ENCODE measurements at regions not wholly inside any gene's neighbourhood (a gene's known extent, or its start where the extent isn't known, plus 50 kb on each side); places are given as distances from the start of the nearest gene placed in this dataset.

DNA sequence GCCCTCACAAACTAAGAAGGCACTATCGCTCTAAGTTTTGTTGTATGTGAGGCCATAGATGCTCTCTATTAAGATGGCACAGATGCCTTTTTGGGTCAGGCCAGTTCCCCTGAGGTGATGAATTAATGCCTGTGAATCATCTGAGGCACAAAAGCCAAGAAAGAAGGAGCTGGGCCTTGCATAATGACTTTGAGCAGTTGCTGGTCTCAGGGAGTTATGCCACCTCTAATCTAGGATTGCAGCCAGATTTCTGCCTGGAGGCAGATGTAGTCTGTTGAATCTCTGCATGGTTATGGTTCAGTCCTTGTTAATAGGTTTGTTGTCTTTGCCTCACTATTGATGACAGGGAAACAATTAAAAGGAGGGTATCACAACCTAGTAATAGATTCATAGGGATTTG is 168.1 kb upstream of the CHRM3 start:
- peak; percentile 38 for DNase-seq (ENCODE audit: low read depth)

GRCh38 chr1:239212811-239213220 is 173.6 kb upstream of the CHRM3 start:
- no peak for DNase-seq (ENCODE audit: low read depth)

GRCh38 chr1:239209591-239209990 is 176.8 kb upstream of the CHRM3 start:
- no peak for DNase-seq (ENCODE audit: low read depth)

DNA sequence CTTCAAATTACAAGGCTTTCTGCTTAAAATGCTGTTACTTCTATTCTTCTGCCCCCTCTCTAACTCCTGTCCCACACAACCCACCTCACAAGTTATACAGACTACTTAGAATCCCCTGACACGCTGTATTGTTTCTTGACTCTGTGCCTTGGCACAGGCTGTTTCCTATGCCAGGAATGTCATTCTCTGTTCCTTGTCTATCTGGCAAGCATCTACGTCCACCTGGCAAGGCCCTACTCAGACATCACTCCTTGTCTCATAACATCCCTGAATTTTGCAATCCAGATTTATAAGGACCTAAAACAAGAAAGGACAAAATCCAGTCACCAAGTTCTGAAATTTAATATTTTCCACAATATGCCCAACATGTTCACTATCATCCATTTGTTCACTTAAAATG is 182.0 kb upstream of the CHRM3 start:
- DNase-seq (ENCODE audit: low read depth): no peak

DNA sequence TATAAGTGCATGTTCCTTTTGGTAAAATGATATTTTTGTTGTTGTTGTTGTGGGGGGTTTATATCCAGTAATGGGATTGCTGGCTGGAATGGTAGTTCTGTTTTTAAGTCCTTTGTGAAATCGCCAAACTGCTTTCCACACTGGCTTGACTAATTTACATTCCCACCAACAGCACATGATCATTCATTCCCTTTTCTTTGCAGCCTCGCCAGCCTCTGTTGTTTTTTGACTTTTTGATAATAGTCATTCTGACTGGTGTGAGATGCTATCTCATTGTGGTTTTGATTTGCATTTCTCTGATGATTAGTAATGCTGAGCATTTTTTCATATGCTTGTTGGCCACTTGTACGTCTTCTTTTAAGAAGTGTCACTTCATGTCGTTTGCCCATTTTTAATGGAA is 188.5 kb upstream of the CHRM3 start:
- DNase-seq (ENCODE audit: low read depth): peak; percentile 39

DNA sequence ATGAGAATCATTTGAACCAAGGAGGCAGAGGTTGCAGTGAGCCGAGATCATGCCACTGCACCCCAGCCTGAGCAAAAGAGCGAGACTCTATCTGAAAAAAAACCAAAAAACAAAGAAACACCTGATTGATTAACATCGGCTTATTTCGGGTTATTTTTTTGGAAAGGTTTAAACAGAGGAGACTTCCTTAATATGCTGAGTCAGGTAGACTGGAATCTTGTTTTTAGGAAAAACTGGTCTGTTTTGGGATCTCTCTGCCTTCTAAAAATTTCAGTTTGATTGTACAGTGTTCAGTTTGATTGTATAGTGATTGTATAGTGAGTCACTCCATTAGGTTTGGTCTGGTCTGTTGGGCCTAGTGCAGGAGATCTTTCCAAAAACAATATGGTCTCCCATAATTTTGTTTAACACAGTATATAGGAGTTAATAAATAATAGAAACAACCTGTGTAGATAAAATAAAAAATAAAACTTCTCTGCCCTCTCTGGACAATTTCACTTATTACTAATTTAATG is 196.3 kb upstream of the CHRM3 start:
- DNase-seq (ENCODE audit: low read depth): no peak

GRCh38 chr1:239186487-239186886 is 199.9 kb upstream of the CHRM3 start:
- DNase-seq (ENCODE audit: low read depth): no peak

DNA sequence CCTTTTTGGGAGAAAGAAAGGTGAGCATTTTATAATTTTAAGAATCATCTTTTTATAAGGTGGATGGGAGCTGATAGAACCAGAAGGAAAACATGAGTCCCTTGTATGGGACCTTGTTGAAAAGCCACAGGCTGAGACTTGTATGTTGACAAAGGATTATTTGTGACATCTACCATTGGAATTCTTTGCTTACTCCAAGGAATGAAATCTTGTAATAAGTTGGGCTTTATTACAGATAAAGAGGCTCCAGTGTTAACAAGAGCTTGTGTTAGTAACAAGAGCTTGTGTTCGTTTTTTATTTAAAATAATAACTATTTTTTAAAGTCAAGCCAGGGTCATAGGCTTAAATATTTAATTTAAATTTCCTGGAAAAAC is 201.1 kb upstream of the CHRM3 start:
- DNase-seq (ENCODE audit: low read depth): no peak

- DNase-seq (ENCODE audit: low read depth): no peak
These were observed 201.7 kb upstream of the CHRM3 start for GRCh38 chr1:239184561-239185244.

- DNase-seq (ENCODE audit: low read depth): no peak
These were observed 207.4 kb upstream of the CHRM3 start for GRCh38 chr1:239178961-239179360.

- DNase-seq (ENCODE audit: low read depth): no peak
These were observed 211.5 kb upstream of the CHRM3 start for GRCh38 chr1:239174880-239175279.

DNA sequence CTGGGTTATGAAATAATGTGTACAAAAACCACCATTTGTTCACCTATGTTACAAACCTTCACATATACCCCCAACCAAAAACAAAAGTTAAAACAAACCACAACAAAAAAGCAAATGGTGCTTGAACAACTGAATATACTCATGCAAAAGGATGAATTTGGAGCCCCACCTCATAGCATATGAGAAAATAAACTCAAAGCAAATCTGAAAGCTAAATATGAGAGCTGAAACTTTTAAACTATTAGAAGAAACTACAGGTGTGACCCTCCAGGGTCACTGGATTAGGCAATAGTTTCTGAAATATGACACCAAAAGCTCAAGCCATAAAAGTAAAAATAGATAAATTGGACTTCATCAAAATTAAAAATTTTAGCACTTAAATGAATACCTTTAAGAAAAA is 215.5 kb upstream of the CHRM3 start:
- DNase-seq (ENCODE audit: low read depth): no peak

DNA sequence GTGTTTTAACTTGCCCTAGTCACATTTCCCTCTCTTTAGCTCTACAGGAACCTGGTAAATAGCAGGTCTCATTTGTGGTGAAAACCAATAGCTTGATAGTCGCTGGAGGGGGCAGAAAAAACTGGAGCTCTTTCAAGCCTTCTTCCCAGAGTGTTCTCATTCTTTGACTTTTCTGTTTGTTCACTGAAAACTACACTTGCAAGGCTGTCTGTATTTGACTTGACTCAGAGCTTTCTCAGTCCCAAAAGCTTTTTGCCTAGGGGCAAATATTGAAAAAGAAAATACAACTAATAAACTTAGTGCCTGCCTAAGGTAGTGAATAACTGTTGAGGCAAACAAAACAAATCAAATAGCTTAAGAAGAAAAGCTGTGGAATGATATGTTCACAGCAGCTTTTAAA is 217.1 kb upstream of the CHRM3 start:
- DNase-seq (ENCODE audit: low read depth): peak; percentile 1

- peak; percentile 5 for DNase-seq (ENCODE audit: low read depth)
These were observed 221.8 kb upstream of the CHRM3 start for GRCh38 chr1:239164451-239165180.

GRCh38 chr1:239155466-239156091 is 230.8 kb upstream of the CHRM3 start:
- DNase-seq (ENCODE audit: low read depth): no peak

- no peak for DNase-seq (ENCODE audit: low read depth)
These were observed 234.4 kb upstream of the CHRM3 start for GRCh38 chr1:239151937-239152336.

DNA sequence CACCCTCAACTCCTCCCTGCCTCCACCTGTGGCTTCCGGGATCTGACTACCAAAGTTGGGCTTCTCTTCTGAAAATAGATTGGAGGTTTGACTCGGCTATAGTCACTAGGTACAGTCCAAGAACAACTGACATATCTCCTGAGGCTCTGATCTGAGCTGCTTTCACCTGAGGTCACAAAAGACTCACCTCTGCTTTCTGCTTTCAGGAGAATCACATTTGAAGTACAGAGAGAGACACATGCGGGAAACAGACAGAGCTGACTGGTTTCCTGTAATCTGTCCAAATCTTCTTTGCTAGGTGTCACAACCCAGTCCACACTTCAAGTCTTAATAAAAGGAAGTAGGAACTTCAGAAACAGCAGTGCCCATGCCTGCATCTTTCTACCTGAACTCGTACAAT is 245.4 kb upstream of the CHRM3 start:
- DNase-seq (ENCODE audit: low read depth): no peak

DNA sequence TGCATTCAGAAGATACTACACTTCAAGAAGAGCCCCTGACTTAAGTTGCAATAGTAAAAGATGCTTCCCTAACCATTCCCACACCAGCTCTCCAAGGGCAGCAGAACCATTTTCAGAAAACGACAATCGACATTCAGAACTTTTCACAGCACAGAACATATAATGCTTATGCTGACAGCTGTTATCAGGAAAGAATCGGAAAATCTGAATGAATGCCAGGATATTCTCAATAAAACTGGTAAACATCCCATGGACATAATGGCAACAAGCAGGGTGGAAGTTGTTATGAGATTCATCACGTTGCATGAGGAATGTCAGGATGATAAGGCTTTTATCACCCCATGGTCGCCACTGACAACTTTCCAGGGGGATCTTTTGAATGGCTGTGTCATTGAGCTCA is 246.6 kb upstream of the CHRM3 start:
- no peak for DNase-seq (ENCODE audit: low read depth)

- DNase-seq (ENCODE audit: low read depth): no peak
These were observed 257.8 kb upstream of the CHRM3 start for GRCh38 chr1:239128541-239128940.

DNA sequence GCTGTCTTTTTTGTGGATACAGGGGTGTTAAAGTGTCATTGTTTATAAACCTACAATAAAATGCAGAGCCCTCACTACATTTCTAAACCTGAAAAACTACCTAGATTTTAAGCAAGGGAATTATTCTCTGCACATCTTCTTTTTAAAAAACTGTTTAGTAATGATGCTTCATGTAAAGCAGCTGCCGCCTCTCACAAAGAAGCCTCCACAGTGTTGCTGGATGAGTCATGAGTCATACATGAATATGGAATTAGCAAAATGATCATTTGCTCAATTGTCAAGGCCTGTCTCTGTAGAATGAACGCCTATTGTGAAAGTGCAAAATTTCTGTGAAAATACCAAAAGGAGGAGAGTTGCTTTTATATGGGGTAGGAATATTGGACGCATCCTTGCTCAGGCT is 259.5 kb upstream of the CHRM3 start:
- no peak for DNase-seq (ENCODE audit: low read depth)

DNA sequence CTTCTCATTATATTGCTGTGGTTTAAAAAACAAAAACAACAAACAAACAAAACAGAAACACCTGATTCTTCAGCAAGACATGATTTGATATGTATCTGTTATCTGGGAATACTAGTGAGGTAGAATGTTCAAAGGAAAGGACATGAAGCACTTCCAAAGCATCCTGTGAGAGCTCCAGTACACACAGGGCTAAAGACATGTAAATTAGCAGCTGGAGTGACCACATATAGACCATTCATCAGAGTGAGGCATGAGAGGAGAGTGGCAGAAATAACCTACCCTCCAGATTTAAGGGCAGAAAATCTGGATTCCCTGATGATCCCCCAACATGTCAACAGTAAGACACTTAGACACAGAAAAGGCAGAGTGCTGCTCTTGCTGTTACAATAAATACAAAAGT is 260.5 kb upstream of the CHRM3 start:
- DNase-seq (ENCODE audit: low read depth): no peak

GRCh38 chr1:239125027-239125426 is 261.3 kb upstream of the CHRM3 start:
- no peak for DNase-seq (ENCODE audit: low read depth)

GRCh38 chr1:239123260-239123659 is 263.1 kb upstream of the CHRM3 start:
- no peak for DNase-seq (ENCODE audit: low read depth)
